HG03139 (cell line): ENCODE measurements at regions not wholly inside any gene's neighbourhood (a gene's known extent, or its start where the extent isn't known, plus 50 kb on each side); places are given as distances from the start of the nearest gene placed in this dataset.
"Not testable (repeated sequence)": the region's sequence is repeated elsewhere in the genome, so short reads cannot be mapped to it uniquely, and the experiment has no call there.

Experiments
- ATAC-seq: cut with Tn5 transposase; IDR thresholded peaks from one replicate; pipeline ENCODE4 v1.9.1; 2021; ENCODE audit not compliant: unreplicated experiment

GRCh38 chr18:79579807-79580497, 99.7 kb upstream of the CTDP1 start:
- no peak for ATAC-seq

DNA sequence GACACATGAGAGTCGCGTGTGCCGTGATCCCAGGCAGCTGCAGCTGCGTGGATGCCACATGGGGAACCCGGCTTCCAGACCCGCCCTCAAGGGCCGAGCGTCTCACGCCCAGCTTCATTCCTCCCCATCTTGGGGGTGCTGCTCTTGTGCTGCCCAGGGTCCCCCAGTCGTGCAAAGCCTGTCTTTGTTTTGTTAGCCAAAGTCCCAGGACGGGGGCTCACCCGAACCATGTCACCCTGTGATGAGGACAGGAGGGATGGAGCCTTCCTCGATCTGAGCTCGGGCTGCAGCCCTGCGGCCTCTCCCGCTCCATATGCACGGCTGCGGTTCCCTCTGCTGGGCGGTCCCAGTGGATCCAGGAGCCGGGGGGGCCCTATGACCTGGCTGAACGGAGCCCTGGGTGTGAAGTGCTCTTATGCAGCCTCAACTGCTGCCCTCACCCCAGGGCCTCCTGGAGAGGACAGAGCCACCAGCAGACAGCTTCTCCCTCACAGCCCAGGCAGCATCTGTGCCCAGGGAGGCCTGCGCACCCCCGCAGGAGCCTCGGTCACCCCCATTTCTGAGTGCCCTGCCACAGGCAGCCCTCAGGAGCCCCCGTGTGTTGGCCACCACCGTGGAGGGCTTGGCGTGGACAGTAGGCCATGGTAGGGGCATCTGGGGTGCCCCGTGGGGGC, 99.0 kb upstream of the CTDP1 start:
- no peak for ATAC-seq

- ATAC-seq, result no peak
Measured at GRCh38 chr18:79581406-79581805, 98.2 kb upstream of the CTDP1 start.

DNA sequence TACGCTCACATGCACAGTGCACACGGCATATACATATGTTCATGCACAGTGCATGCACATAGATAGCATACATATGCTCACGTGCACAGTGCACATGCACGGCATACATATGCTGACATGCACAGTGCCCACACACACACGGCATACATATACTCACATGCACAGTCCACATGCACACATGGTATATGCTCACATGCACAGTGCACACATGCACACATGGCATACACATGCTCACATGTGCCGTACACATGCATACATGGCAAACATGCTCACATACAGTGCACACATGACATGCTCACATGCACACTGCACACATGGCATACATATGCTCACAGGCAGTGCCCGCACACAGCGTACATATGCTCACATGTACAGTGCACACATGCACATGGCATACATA, 97.7 kb upstream of the CTDP1 start:
- ATAC-seq, result no peak

DNA sequence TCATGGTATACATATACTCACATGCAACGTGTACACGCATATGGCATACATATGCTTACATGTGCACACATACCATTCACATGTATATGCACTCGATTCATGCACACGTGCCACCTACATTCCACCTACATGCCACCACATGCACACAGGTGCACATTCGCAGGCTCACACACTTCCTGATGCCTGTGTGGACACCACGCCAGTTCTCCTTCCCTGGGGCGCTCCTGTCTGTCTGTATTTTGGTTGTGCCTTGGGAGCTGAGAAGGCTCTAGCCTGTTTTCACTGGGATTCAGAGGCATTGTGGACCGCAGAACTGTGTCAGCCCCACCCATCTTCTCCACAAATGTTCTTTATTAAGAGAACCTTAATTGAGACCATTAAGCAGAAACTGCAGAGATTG, 96.6 kb upstream of the CTDP1 start:
- ATAC-seq, result no peak

DNA sequence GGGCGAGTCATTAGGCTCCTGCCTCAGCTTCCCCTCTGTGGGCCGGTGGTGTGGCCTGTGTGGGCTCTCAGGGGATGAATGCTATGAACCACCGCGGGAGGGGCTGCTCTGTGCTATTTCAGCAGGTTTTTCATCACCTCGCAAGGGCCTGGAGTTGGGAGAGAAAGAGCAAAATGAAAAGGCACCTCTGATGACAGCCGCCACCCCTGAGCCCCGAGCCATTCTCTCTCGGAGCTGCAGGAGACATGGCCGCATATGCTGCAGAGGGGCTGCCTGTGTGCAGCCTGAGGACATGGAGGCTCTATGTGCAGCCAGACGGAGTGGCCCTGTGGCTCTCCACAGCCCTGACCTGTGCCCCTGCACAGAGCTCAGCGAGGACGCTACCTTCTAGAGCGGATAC, 96.2 kb upstream of the CTDP1 start:
- ATAC-seq, result no peak

- no peak for ATAC-seq
Measured at GRCh38 chr18:79583984-79584401, 95.6 kb upstream of the CTDP1 start.

DNA sequence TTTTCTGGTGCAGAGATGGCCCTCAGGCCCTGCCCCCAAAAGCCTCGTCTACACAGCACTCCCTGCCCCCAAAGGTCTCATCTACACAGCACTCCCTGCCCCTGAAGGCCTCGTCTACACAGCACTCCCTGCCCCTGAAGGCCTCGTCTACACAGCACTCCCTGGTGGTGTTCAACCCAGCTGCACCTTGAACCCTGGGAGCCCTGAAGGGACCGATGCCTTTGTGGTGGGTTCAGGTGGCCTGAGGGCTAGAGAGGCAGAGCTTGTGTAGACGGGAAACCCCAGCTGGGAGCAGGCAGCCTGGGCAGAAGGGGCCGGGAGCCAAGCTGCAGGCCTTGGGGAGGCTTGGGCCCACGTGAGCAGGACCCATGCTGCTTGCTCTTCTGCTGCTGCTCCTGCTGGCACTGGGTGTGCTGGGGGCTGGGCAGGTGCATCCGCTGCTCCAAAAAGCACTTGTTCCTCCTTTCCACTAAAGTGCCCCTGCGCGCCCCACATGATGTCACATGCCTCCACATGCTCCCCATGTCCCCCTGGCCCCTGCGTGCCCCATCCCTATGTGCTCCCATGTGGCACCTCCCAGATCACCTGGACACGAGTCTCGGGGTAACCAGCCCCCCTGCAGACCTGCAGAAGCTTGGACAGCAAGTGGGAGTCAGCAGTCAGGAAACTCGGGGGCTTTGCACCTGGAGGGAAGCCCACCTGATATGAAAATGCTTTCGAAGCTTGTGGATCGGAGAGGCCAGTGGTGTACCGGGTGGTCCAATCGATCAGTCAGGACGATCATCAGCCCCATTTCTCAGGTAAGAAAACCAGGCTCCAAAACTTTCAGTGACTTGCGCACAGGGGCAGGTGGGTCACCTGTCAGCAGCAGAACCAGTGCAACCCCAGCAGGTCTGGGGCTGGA, 94.9 kb upstream of the CTDP1 start:
- no peak for ATAC-seq

DNA sequence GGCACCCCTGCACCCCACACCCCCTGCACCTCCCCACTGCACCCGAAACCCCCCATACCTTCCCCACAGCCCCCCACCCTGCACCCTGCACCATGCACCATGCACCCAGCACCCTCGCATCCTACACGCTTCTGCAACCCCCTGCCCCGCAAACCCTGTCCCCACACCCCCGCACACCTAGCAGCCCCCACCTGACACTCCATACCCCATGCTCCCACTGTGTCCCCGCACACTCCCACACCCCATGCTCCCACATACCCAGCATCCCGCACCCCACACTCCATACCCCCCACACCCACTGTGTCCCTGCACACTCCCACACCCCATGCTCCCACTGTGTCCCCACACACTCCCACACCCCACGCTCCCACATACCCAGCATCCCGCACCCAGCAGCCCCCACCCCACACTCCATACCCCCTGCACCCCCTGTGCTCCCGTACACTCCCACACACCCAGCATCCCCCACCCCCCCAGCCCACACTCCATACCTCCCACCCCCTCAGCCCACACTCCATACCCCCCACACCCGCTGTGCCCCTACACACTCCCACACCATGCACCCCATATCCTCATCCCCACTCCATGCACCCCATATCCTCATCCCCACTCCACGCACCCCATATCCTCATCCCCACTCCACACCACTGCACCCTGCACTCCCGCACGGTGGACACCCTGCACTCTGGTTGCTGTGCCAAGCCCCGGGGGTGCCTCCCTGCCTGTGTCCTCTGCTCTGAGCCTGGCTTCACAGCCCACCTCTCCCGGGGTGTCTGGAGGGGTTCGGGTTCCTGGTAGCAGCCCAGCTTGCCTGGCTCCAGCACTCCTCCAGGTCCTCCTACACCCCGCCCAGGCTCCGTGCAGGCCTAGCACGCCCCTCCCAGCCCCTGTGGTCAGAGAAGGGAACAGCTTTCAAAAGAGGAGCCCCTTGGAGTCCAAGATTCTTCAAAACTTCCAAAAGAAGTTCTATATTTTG, 93.9 kb upstream of the CTDP1 start:
- no peak for ATAC-seq

DNA sequence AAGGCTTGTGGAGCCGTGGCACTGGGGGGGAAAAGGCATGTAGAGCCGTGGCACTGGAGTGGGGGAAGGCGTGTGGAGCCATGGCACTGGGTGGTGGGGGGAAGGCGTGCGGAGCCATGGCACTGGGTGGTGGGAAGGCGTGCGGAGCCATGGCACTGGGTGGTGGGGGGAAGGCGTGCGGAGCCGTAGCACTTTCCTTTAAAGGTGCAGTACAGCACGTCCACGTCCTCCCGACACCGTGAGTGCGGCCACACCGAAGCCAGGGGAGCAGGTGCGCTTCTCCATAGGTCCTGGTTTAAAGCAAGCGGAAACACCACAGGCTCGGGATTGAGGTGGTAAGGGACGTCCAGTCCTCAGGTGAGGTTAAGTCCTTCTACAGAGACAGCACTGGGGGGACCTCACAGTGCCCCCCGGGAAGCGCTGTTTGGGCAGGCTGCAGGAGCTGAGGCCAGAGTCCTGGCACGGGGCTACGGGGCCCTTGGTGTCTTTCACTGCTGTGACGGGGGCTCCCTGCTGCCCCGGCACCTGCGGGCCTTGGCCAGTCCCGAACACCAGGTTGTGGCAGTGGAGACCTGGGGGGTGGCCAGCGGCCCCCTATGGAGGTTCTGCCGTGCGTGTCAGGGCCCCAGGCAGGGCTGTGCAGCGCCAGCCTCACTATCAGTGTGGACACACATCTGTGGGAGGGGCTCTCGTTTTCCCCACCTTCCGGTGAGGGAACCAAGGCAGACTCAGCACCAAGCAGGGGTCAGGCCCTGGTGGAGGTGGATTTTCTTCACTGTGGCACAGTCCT, 93.0 kb upstream of the CTDP1 start:
- no peak for ATAC-seq

- no peak for ATAC-seq
Measured at GRCh38 chr18:79587226-79587741, 92.3 kb upstream of the CTDP1 start.

- no peak for ATAC-seq
Measured at GRCh38 chr18:79587779-79588635, 91.6 kb upstream of the CTDP1 start.

DNA sequence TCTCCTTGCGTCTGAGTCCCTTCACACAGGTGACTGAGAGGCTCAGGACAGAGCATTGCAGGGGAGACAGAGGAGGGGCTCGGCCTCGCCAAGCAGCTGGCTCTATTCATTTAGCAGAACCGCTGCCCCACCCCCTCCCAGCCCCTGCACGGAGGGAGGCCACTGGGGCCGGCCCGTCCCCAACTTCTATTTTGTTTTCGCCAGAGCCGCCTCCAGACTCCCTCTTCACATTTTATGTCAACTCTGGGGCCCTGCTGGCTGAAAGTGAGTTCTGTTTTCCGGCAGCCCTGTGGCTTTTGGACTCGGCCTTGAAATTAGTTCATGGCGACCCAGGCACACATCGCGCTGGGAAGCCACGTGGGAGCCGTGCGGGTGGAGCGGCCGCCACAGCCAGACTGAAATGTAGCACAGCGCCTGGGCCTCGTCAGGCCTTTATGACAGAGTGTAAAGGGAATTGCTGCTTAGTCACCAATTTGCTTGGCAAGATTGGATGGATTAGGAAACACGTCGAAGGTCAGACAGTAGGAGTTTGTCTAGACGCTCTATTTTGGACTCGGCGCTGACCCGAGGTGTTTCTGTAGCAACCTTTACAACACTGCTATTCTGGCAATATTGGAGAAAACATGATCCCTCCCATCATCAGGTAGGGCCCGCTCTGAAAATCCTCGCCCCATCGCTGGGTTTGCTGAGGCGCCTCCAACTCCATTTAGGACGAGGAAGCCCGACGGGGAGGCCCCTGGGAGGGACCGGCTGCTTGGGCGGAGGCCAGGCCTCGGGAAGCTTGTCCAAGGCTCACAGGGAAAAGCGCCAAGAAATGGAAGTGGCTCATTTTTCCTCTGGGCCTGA, 90.7 kb upstream of the CTDP1 start:
- no peak for ATAC-seq

GRCh38 chr18:79589601-79590091, 90.0 kb upstream of the CTDP1 start:
- ATAC-seq, result no peak

DNA sequence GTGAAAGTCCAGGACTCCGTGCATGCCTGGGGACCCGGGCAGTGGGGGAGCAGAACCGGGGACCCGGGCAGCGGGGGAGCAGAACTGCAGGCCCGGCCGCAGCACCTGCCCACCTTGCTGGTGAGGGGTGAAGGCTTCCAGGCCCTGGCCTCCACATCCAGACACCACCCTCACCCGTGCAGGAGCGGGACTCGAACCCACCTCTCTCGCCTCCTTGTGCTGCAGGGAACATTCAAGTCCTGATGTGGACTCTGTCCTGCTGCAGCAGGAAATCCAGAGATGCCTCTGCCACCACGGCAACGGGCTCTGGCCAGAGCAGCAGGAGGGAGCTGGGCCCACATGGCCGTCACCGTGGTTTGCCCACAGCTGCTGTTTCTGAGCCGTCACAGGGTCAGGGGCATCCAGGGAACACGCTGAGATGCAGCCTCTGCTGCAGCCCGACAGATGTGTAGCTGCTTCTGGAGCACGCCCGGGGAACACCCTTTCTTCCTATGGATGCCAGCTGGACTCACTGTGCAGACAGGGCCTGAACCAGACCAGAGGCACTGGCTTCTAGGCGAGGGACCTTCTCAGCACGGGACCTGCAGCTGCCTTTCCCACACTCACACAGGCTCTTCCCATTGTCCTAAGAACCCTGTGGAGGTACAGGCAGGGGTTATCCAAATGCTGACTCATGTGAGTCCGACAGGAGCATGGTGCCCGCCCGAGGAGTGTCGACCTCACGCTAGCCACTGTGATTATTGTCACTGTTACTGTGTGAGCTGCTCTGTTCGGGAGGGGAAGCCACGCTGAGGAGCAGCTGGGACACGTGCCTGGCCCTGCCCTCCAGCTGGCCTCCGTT, 89.2 kb upstream of the CTDP1 start:
- no peak for ATAC-seq

DNA sequence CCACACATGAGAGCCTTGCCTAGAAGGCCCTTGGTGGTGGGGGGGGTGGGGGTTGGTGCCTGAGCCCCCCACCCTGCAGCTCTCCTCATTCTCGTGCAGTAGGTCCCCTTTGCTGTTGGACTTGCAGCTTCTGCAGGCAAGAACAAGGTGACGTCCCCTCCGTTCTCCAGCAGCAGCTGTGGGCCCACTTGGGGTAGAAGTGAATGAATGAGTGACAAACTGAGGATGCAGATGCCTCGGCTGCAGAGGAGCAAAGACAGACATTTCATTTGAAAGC, 88.6 kb upstream of the CTDP1 start:
- ATAC-seq, result no peak

DNA sequence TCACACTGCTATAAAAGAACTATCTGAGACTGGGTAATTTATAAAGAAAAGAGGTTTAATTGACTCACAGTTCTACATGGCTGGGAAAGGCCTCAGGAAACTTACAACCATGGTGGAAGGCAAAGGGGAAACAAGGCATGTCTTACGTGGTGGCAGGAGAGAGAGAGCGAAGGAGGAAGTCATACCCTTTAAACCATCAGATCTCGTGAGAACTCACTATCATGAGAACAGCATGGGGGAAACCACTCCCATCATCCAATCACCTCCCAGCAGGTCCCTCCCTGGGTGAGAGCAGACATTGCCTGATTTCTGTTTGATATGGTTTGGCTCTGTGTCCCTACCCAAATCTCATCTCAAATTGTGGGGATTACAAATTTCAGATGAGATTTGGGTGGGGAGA, 86.9 kb upstream of the CTDP1 start:
- not testable (repeated sequence) for ATAC-seq
